ENCODE measurements at regions not wholly inside any gene's neighbourhood (a gene's known extent, or its start where the extent isn't known, plus 50 kb on each side); places are given as distances from the start of the nearest gene placed in this dataset.

- TF ChIP-seq CTCF (IDR thresholded peaks at IDR 0.05), result no peak
- no peak for TF ChIP-seq POLR2A (IDR thresholded peaks at IDR 0.05)
Observed at GRCh38 chr4:137676357-137676998, 144.2 kb upstream of the PCDH18 start.

Data from testis (tissue), 2 donors.